ENCODE measurements at regions not wholly inside any gene's neighbourhood (a gene's known extent, or its start where the extent isn't known, plus 50 kb on each side); places are given as distances from the start of the nearest gene placed in this dataset.

GRCh38 chr6:18962361-18962905 lies 575.3 kb downstream of the RNF144B start:
- DNase-seq (ENCODE audit: low read depth in 2 of 2): no peak

GRCh38 chr6:18963439-18963838 lies 576.3 kb downstream of the RNF144B start:
- DNase-seq (ENCODE audit: low read depth in 2 of 2): no peak

GRCh38 chr6:18973251-18973650 lies 586.1 kb downstream of the RNF144B start:
- no peak for DNase-seq (ENCODE audit: low read depth in 2 of 2)

GRCh38 chr6:18976091-18976490 lies 588.9 kb downstream of the RNF144B start:
- no peak for DNase-seq (ENCODE audit: low read depth in 2 of 2)

GRCh38 chr6:18976966-18977365 lies 589.8 kb downstream of the RNF144B start:
- no peak for DNase-seq (ENCODE audit: low read depth in 2 of 2)

- no peak for DNase-seq (ENCODE audit: low read depth in 2 of 2)
These were observed 591.4 kb downstream of the RNF144B start for GRCh38 chr6:18978337-18979128.

GRCh38 chr6:18985061-18985460 lies 597.9 kb downstream of the RNF144B start:
- no peak for DNase-seq (ENCODE audit: low read depth in 2 of 2)

GRCh38 chr6:18985996-18986395 lies 598.8 kb downstream of the RNF144B start:
- no peak for DNase-seq (ENCODE audit: low read depth in 2 of 2)

- no peak for DNase-seq (ENCODE audit: low read depth in 2 of 2)
These were observed 601.5 kb downstream of the RNF144B start for GRCh38 chr6:18988636-18989035.

GRCh38 chr6:18990059-18990978 lies 603.2 kb downstream of the RNF144B start:
- DNase-seq (ENCODE audit: low read depth in 2 of 2): no peak

GRCh38 chr6:18997375-18997826 lies 610.3 kb downstream of the RNF144B start:
- no peak for DNase-seq (ENCODE audit: low read depth in 2 of 2)

- DNase-seq (ENCODE audit: low read depth in 2 of 2): no peak
These were observed 615.9 kb downstream of the RNF144B start for GRCh38 chr6:19002976-19003560.

GRCh38 chr6:19004176-19004575 lies 617.0 kb downstream of the RNF144B start:
- DNase-seq (ENCODE audit: low read depth in 2 of 2): no peak

- no peak for DNase-seq (ENCODE audit: low read depth in 2 of 2)
These were observed 622.6 kb downstream of the RNF144B start for GRCh38 chr6:19009769-19010168.

GRCh38 chr6:19013026-19013705 lies 626.0 kb downstream of the RNF144B start:
- DNase-seq (ENCODE audit: low read depth in 2 of 2): no peak

- DNase-seq (ENCODE audit: low read depth in 2 of 2): no peak
These were observed 637.6 kb downstream of the RNF144B start for GRCh38 chr6:19024737-19025136.

- DNase-seq (ENCODE audit: low read depth in 2 of 2): no peak
These were observed 641.1 kb downstream of the RNF144B start for GRCh38 chr6:19028201-19028600.

GRCh38 chr6:19032591-19033295 lies 645.6 kb downstream of the RNF144B start:
- DNase-seq (ENCODE audit: low read depth in 2 of 2): no peak

GRCh38 chr6:19033683-19034082 lies 646.5 kb downstream of the RNF144B start:
- DNase-seq (ENCODE audit: low read depth in 2 of 2): no peak

- DNase-seq (ENCODE audit: low read depth in 2 of 2): no peak
These were observed 647.8 kb downstream of the RNF144B start for GRCh38 chr6:19034986-19035385.

Measured in stimulated activated CD8-positive, alpha-beta memory T cell treated with anti-CD3 and anti-CD28 coated beads, Interleukin-7, amount 100 ng/mL, for 4 hours (primary cell).